ENCODE measurements at regions not wholly inside any gene's neighbourhood (a gene's known extent, or its start where the extent isn't known, plus 50 kb on each side); places are given as distances from the start of the nearest gene placed in this dataset.

DNA sequence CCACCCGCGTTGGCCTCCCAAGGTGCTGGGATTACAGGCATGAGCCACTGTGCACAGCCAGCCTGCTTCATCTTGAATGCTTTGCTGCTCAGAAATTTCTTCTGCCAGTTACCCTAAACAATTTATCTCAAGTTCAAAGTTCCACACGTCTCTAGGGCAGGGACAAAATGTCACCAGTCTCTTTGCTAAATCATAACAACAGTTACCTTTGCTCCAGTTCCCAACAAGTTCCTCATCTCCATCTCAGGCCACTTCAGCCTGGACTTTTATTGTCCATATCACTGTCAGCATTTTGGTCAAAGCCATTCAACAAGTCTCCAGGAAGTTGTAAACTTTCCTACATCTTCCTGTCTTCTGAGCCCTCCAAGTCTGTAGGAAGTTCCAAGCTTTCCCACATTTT is 159.5 kb upstream of the DYRK2 start:
- TF ChIP-seq, protein P1, sequence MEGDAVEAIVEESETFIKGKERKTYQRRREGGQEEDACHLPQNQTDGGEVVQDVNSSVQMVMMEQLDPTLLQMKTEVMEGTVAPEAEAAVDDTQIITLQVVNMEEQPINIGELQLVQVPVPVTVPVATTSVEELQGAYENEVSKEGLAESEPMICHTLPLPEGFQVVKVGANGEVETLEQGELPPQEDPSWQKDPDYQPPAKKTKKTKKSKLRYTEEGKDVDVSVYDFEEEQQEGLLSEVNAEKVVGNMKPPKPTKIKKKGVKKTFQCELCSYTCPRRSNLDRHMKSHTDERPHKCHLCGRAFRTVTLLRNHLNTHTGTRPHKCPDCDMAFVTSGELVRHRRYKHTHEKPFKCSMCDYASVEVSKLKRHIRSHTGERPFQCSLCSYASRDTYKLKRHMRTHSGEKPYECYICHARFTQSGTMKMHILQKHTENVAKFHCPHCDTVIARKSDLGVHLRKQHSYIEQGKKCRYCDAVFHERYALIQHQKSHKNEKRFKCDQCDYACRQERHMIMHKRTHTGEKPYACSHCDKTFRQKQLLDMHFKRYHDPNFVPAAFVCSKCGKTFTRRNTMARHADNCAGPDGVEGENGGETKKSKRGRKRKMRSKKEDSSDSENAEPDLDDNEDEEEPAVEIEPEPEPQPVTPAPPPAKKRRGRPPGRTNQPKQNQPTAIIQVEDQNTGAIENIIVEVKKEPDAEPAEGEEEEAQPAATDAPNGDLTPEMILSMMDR (IDR thresholded peaks at IDR 0.05 in 8 of 11, conservative IDR thresholded peaks at IDR 0.05 in 3 of 11) = no peak
- TF ChIP-seq POLR2A (IDR thresholded peaks at IDR 0.05) (no peak), POLR2AphosphoS5 (IDR thresholded peaks at IDR 0.05) (no peak)

Measured in spleen (tissue), 7 donors.